AG08396 (cell line): ENCODE measurements at regions not wholly inside any gene's neighbourhood (a gene's known extent, or its start where the extent isn't known, plus 50 kb on each side); places are given as distances from the start of the nearest gene placed in this dataset.
"Not testable (repeated sequence)": the region's sequence is repeated elsewhere in the genome, so short reads cannot be mapped to it uniquely, and the experiment has no call there.

Experiments used
- DNase-seq: peaks from one replicate; pipeline ENCODE4 v3.0.0; 2012; ENCODE audit warnings: low spot score, mixed read lengths

DNA sequence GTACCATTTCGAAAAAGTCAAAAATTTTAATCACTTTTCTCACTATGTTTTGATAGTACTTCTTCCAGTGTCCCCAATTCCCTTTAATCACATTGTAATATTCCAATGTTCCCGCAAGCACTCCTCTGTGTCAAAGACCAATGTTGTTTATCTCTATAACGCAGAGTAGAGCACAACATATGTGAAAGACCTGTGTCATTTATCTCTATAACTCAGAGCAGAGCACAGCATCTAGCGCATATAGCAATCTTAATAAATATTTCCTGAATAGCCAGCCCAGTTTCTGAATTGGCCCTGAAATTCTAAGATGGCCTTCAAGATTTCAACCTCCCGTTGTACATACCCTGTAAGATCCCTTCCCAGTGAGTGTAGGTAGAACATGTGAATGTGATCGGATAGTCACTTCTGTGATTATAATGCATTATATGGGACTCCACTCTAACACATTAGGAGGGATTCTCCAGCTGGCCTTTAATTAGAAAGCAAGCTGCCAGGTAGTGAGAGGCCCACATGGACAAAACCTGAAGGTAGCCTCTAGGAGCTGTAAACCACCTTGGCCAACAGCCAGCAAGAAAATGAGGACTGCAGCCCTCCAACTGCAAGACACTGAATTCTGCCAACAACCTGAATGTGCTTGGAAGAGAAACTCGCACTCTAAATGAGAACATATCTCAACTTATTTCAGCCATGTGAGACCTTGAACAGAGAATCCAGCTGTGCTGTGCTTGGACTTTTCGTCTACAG is 238.8 kb upstream of the SYT10 start:
- DNase-seq = no peak

DNA sequence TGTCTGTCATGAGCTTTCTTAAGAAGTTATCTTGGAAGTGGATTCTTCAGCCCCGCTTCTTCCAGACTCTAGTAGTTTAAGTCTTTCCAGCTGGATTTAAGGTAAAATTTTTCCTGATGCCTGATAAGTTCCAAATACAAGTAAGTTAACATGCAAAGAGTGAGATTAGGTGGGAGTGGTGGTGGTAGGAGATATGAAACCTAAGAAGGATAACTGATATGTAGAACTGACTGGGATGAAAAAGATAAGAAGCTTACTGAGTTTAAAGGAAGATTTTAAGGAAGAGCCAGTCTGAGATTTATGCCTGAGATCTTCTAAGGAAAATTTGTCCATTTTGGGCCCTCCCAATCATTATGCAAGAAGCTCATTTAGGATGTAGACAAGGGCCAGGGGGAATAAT is 250.9 kb upstream of the SYT10 start:
- DNase-seq = no peak

DNA sequence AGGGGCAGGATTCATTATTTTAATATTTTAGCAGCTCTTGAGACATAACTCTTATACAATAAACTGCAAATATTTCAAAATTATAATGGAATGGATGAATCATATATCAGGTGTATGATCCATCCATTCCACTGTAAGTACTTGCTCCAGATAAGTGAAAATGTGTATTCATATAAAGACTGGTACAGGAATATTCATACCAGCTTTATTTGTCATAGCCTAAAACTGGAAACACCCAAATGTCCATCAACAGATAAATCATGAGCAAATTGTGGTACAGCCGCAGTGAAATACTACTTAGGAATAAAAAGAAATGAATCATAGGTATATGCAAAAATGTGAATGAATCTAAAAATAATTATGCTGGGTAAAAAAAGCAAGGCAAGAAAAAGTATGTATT is 263.6 kb upstream of the SYT10 start:
- DNase-seq = no peak

DNA sequence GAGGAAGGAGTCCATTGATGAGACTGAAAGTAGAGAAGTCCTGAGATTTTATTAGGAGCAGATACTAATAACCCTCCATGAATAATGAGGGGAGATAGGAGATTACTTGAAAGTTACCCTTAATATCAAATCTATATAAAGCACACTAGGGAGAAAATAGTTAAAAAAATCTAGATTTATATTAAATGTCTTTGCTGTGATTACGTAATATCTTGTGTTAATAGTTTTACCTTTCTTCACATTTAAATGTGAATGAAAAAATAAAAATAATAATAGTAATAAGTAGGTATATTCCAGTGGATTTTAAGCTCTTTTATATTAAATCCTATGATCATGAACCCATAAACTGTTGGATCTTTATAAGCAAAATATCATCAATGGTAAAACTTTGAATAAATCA is 267.3 kb upstream of the SYT10 start:
- no peak for DNase-seq

- DNase-seq = no peak
Measured at GRCh38 chr12:33708935-33709334, 269.3 kb upstream of the SYT10 start.

DNA sequence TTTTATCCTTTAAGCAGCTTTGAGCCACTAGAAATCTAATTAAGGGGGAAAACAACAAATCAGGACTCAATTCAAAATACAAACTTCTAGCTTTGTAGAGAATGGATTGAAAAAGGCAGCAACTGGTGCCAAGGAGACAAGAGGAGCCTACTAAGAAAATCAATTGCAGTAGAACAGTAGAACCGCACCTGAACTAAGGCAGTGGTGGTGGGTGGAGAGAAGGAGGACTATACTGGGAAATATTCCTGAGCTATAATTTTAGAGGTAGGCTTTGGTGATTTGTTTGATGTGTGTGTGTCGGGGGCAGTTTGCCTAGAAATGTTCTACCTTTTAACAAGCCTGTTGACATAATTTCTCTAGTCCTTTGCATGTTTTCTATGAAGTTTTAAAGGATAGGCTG is 270.9 kb upstream of the SYT10 start:
- no peak for DNase-seq

DNA sequence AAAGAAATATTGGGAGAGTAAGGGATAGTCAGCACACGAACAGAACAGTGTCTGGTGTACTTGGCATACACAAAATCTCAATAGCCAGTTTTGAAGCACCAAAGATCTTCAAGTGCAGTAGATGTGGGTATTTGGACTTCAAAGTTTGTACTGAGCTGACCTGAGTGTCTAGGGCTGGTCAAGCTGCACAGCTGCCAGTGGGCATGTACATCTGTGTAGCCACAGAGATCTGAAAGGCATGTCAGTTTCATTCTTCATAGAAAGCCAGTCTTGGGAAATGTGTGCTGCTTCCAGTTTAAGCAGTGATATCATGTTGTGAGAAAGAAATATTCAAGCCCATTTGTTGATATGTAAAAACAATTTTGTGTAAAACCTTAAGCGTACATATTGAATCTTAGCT is 279.0 kb upstream of the SYT10 start:
- DNase-seq = no peak

- no peak for DNase-seq
Measured at GRCh38 chr12:33721561-33721960, 281.9 kb upstream of the SYT10 start.

- DNase-seq = no peak
Measured at GRCh38 chr12:33724867-33725266, 285.2 kb upstream of the SYT10 start.

GRCh38 chr12:33734871-33735270 is 287.4 kb upstream of the ALG10 start:
- no peak for DNase-seq

GRCh38 chr12:33752854-33753253 is 269.4 kb upstream of the ALG10 start:
- no peak for DNase-seq

GRCh38 chr12:33757701-33758100 is 264.6 kb upstream of the ALG10 start:
- no peak for DNase-seq

DNA sequence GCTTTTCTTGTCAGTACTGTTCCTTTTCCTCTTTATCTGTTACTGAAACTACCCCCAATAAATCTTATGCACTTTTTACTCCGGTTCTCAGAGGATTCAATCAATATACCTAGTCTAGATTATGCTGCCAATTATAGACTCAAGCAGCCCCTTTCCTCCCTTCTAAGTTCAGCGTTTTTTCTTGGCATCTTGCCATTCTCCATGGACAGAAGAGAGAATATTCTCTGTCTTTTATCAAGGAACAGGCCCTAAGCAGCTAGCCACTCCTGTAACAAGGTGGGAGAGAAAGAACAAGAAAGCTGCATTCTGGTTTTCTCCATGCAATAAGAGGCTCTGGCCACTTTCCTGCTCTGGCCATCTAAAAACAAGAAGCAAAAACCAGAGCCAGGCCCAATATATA is 263.0 kb upstream of the ALG10 start:
- no peak for DNase-seq

DNA sequence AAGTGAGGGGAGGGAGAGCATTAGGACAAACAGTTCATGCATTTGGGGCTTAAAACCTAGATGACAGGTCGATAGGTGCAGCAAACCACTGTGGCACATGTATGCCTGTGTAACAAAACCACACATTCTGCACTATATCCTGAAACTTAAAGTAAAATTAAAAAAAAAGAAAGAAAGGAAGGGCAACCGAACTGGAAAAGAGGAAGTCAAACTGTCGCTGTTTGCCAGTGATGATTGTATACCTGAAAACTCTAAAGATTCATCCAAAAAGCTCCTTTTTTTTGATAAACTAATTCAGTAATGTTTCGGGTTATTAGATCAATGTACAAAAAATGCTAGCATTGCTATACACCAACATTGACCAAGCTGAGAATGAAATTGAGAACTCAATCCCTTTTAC is 259.0 kb upstream of the ALG10 start:
- DNase-seq = no peak

DNA sequence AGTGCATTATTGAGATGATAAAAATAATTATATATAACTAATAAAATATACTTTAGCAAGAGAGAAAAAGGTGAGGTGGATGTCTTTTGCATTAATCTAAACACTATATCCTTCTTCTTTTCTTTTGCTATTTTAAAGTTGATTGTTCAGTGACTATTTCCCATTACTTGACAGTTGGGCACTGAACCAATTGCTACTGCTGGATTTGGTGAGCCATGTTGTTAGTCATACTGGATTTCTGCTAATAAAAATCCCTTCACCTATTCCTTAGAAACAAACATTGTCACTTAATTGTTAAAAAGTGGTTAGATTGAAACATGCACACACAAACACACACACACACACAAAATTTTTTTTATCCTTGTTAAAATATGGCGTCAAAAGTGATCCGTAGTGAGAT is 251.6 kb upstream of the ALG10 start:
- DNase-seq = no peak

GRCh38 chr12:33771889-33772288 is 250.4 kb upstream of the ALG10 start:
- DNase-seq = no peak

DNA sequence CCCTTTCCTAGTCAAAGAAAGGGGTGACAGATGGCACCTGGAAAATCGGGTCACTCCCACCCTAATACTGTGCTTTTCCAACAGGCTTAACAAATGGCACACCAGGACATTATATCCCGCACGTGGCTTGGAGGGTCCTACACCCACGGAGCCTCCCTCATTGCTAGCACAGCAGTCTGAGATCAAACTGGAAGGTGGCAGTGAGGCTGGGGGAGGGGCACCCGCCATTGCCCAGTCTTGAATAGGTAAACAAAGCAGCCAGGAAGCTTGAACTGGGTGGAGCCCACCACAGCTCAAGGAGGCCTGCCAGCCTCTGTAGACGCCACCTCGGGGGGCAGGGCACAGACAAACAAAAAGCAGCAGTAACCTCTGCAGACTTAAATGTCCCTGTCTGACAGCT is 249.2 kb upstream of the ALG10 start:
- not testable (repeated sequence) for DNase-seq

- no peak for DNase-seq
Measured at GRCh38 chr12:33786532-33786931, 235.8 kb upstream of the ALG10 start.

DNA sequence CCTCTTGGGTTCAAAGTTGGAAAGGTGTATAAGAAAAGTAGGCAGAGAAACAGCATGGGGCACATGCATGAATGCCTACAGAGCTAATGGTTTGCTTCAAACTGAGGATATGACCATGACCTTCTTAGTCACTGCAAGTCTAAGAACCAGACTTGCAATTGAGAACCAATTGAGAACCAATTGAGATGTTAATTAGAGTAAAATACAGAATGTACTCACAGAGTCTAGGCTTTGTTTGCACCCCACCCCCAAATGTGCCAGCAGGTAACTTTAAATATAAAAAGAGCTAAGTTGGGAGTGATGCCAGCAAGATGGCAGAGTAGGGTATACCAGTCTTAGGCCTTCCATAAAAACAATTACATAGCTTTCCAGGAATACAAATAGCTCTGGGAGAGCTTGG is 227.3 kb upstream of the ALG10 start:
- no peak for DNase-seq

DNA sequence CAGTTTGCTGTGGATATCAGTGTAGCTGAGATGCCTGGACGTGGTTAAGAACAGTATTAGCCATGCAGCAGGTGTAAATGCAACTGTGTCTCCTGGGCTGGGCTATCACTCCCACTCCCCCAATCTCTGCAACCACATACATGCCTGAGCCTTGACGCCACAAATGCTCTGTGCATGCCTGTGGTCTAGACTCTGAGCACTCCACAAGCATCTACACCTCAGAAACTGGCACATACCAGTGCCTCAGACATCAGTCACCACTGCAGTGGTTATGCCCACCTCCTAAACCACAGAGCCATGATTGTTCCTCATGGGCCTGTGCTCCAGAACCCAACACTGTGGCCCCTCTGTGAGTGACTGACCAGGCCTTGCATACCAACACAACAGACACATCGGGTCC is 226.8 kb upstream of the ALG10 start:
- peak; percentile 5 for DNase-seq

DNA sequence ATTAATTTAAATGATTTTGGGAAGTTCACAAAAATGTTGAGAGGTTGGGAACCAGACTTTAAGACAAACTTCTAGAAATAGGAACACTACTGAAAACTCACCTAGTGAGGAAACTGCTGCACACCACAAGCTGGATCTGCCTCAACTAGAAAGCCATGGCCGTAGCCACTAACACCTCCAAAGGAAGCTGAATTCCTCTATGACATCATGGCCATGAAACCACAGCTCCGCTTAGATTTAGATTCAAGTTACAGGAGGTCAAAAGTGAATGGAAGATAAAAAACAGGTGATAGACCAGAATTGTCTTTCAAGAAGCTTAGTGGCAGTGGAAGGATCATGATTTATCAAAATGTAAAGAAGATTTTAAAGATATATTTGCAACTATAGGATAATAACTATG is 208.8 kb upstream of the ALG10 start:
- no peak for DNase-seq

- no peak for DNase-seq
Measured at GRCh38 chr12:33817713-33818112, 204.6 kb upstream of the ALG10 start.

DNA sequence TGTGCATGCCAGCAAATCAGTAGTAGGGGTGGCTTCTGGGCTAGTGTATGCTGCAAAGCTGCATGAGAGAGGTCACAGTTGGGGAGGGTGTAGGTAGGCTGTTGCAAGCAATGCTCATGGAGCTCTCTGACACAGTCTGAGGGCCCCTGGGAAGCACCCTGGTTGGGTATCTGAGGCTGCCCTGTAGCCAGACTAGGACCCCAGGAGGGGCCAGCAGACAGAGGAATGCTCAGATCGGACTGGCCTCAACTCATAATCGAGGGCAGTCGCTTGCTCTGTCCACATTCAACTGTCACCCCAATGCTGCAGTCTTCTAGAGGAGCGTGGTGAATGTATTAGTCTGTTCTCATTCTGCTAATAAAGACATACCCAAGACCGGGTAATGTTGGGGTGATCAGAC is 204.0 kb upstream of the ALG10 start:
- DNase-seq = no peak

DNA sequence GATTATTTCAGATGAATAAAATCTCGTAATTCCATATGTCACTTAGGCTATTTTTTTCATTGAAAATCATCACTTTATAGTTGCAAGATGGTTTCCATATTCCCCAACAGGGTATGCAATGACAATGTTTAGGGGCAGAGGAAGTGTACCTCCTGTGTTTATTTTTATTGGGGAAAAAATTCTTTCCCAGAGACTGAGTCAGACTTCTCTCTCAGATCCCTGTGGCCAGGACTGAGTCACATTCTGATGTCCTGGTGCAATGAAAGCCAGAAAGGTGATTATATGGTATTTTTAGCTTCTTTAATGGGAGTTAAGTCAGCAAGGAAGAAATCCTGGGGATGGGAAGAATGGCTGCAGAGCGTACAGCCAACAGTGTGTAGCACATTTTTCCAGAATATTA is 196.9 kb upstream of the ALG10 start:
- no peak for DNase-seq
